Kidney (tissue), 13 donors: ENCODE measurements at regions not wholly inside any gene's neighbourhood (a gene's known extent, or its start where the extent isn't known, plus 50 kb on each side); places are given as distances from the start of the nearest gene placed in this dataset.

ENCODE experiments used
- DNase-seq, 5 donors: peaks; one replicate each; pipeline ENCODE4 v3.0.0-alpha.2; 2013 to 2020
- FAIRE-seq: peaks from 2 replicates; lab custom pipeline; 2012; peaks lifted over from hg19 to GRCh38; lab: Jason Lieb, UNC
- H3K27ac ChIP-seq, 2 donors: one replicate each; pipeline ENCODE4 v1.7.0; 2013; ENCODE audit warnings: low read depth in 2 of 2, low read length in 2 of 2, inconsistent platforms in 1 of 2
- H3K27me3 ChIP-seq: one replicate; pipeline ENCODE4 v1.7.1; 2013; ENCODE audit warnings: low read length, inconsistent platforms; ENCODE audit not compliant: control insufficient read depth, insufficient read depth
- H3K36me3 ChIP-seq, 3 donors: one replicate each; pipeline versions ENCODE4 v1.7.0 to v1.7.1; 2013; ENCODE audit warnings: low read length in 3 of 3, control low read depth in 1 of 3, inconsistent platforms in 1 of 3; ENCODE audit not compliant: insufficient read depth in 3 of 3, control insufficient read depth in 2 of 3
- H3K4me1 ChIP-seq, 3 donors: one replicate each; pipeline versions ENCODE4 v1.7.0 to v1.7.1; 2013; ENCODE audit warnings: low read length in 3 of 3, inconsistent platforms in 1 of 3, low read depth in 1 of 3; ENCODE audit not compliant: control insufficient read depth in 2 of 3, insufficient read depth in 2 of 3
- H3K4me3 ChIP-seq, 3 donors: one replicate each; pipeline versions ENCODE4 v1.7.0 to v1.8.1; 2013; ENCODE audit warnings: low read length in 3 of 3, control low read depth in 1 of 3, inconsistent platforms in 1 of 3
- H3K9ac ChIP-seq, 3 donors: one replicate each; pipeline versions ENCODE4 v1.7.0 to v1.7.1; 2013; ENCODE audit warnings: low read length in 3 of 3, control low read depth in 1 of 3, inconsistent platforms in 1 of 3
- H3K9me3 ChIP-seq, 3 donors: one replicate each; pipeline versions ENCODE4 v1.7.0 to v1.7.1; 2013; ENCODE audit warnings: low read length in 3 of 3, control low read depth in 1 of 3, inconsistent platforms in 1 of 3; ENCODE audit not compliant: control insufficient read depth in 2 of 3, insufficient read depth in 1 of 3
- CTCF ChIP-seq: IDR thresholded peaks from 3 replicates; pipeline ENCODE4 v1.5.1; 2012; ENCODE audit warnings: mild to moderate bottlenecking, moderate library complexity, borderline replicate concordance; ENCODE audit not compliant: insufficient read depth; ENCODE audit errors: extremely low read depth
- intact Hi-C: fragments of 100-400 bp; cut with DNase I; formaldehyde crosslinking; loops from one replicate; pipeline ENCODE4 v1.11.1; 2022
- donor health status: control.
- donor health status: control.
- donor health status: control.
- donor health status: control.
- donor health status: control.
- donor health status: DM: yes; HTN: yes; CAD: no.
- donor health status: Normal renal cell carcinoma (clear cell type).

GRCh38 chr2:12642859-12643258, 73.9 kb upstream of the TRIB2 start:
- Histone ChIP-seq H3K27ac (no peak overlapping the region), H3K27me3 (no peaks in the 10 kb centered on the region), H3K36me3 (no peaks in the 10 kb centered on the region), H3K9me3 (no peaks in the 10 kb centered on the region), H3K4me1 (no peaks in the 10 kb centered on the region), H3K9ac (no peak overlapping the region), H3K4me3 (no peak overlapping the region)
- intact Hi-C loops, result no loop called here
- no peak for FAIRE-seq
- no peak for DNase-seq
- no peak for TF ChIP-seq CTCF

- Histone ChIP-seq H3K36me3 (no peaks in the 10 kb centered on the region), H3K27me3 (no peaks in the 10 kb centered on the region), H3K4me3 (no peak overlapping the region), H3K27ac (no peak overlapping the region), H3K4me1 (no peaks in the 10 kb centered on the region), H3K9ac (no peak overlapping the region), H3K9me3 (no peaks in the 10 kb centered on the region)
- peak in 1 of 5 donors; percentile 24 for DNase-seq
- intact Hi-C loops, result no loop called here
- TF ChIP-seq CTCF, result no peak
- FAIRE-seq, result no peak
These were observed 66.9 kb upstream of the TRIB2 start for GRCh38 chr2:12649602-12650400.

- FAIRE-seq, result no peak
- H3K27me3 ChIP-seq, result no peaks in the 10 kb centered on the region
These were observed 65.1 kb upstream of the TRIB2 start for GRCh38 chr2:12651641-12652040.

More at GRCh38 chr2:12651641-12652040, 65.1 kb upstream of the TRIB2 start:
- no peaks in the 10 kb centered on the region for H3K9me3 ChIP-seq
- no peak for DNase-seq
- no peak overlapping the region for H3K27ac ChIP-seq
- TF ChIP-seq CTCF, result no peak
- H3K4me3 ChIP-seq, result no peak overlapping the region
- intact Hi-C loops, result no loop called here
- no peaks in the 10 kb centered on the region for H3K36me3 ChIP-seq
- no peaks in the 10 kb centered on the region for H3K4me1 ChIP-seq
- H3K9ac ChIP-seq, result no peak overlapping the region
